ENCODE measurements at regions not wholly inside any gene's neighbourhood (a gene's known extent, or its start where the extent isn't known, plus 50 kb on each side); places are given as distances from the start of the nearest gene placed in this dataset.

DNA sequence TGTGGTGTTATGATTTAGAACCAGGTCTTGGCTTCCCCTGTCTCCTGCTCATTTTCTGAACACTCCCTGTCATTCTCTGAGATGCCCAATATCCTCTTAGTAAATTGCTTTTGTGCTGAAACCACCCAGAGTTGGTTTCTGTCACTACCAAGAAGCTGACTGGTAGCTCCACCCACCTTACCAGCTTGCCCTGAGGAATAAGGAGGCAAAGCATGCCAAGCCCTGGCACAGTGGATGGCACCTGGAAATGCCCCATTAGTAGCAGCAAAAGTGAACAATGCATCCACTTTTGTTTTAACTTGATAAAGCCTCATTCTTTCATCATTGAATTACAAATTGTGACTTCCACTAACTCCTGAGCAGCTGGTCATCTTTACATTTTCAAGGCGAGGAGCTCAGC is 157.7 kb downstream of the CDC5L start:
- TF ChIP-seq EZH2phosphoT487 (IDR thresholded peaks at IDR 0.05; ENCODE audit: borderline replicate concordance): no peak
- TF ChIP-seq, protein P1, sequence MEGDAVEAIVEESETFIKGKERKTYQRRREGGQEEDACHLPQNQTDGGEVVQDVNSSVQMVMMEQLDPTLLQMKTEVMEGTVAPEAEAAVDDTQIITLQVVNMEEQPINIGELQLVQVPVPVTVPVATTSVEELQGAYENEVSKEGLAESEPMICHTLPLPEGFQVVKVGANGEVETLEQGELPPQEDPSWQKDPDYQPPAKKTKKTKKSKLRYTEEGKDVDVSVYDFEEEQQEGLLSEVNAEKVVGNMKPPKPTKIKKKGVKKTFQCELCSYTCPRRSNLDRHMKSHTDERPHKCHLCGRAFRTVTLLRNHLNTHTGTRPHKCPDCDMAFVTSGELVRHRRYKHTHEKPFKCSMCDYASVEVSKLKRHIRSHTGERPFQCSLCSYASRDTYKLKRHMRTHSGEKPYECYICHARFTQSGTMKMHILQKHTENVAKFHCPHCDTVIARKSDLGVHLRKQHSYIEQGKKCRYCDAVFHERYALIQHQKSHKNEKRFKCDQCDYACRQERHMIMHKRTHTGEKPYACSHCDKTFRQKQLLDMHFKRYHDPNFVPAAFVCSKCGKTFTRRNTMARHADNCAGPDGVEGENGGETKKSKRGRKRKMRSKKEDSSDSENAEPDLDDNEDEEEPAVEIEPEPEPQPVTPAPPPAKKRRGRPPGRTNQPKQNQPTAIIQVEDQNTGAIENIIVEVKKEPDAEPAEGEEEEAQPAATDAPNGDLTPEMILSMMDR (conservative IDR thresholded peaks at IDR 0.05; ENCODE audit: low read length): no peak

All from Loucy (cell line).